HG03060 (cell line): ENCODE measurements at regions not wholly inside any gene's neighbourhood (a gene's known extent, or its start where the extent isn't known, plus 50 kb on each side); places are given as distances from the start of the nearest gene placed in this dataset.

Experiments used
- ATAC-seq: cut with Tn5 transposase; IDR thresholded peaks from one replicate; pipeline ENCODE4 v1.9.1; 2021; ENCODE audit warnings: low read depth, moderate number of reproducible peaks; ENCODE audit not compliant: unreplicated experiment

GRCh38 chr12:18207266-18207665 lies 54.1 kb upstream of the PIK3C2G start:
- no peak for ATAC-seq

GRCh38 chr12:18206198-18206597 lies 55.1 kb upstream of the PIK3C2G start:
- no peak for ATAC-seq

- ATAC-seq, result no peak
Observed at GRCh38 chr12:18204053-18204452, 57.3 kb upstream of the PIK3C2G start.

GRCh38 chr12:18192119-18192518 lies 69.2 kb upstream of the PIK3C2G start:
- no peak for ATAC-seq

- no peak for ATAC-seq
Observed at GRCh38 chr12:18183141-18183540, 78.2 kb upstream of the PIK3C2G start.

GRCh38 chr12:18171571-18171970 lies 81.6 kb upstream of the RERGL start:
- ATAC-seq, result no peak

- ATAC-seq, result no peak
Observed at GRCh38 chr12:18168016-18168415, 78.0 kb upstream of the RERGL start.

- peak; percentile 30 for ATAC-seq
Observed at GRCh38 chr12:18165889-18166288, 75.9 kb upstream of the RERGL start.

- peak; percentile 98 for ATAC-seq
Observed at GRCh38 chr12:18165422-18165871, 75.5 kb upstream of the RERGL start.

GRCh38 chr12:18160901-18161300 lies 70.9 kb upstream of the RERGL start:
- ATAC-seq, result no peak

- no peak for ATAC-seq
Observed at GRCh38 chr12:18158774-18159557, 69.0 kb upstream of the RERGL start.

GRCh38 chr12:18153826-18154225 lies 63.8 kb upstream of the RERGL start:
- no peak for ATAC-seq

- ATAC-seq, result no peak
Observed at GRCh38 chr12:18151036-18151435, 61.0 kb upstream of the RERGL start.

GRCh38 chr12:18148961-18149360 lies 59.0 kb upstream of the RERGL start:
- no peak for ATAC-seq

GRCh38 chr12:18146363-18146762 lies 56.4 kb upstream of the RERGL start:
- ATAC-seq, result no peak

GRCh38 chr12:18145924-18146323 lies 55.9 kb upstream of the RERGL start:
- ATAC-seq, result no peak

- no peak for ATAC-seq
Observed at GRCh38 chr12:18141048-18141982, 51.3 kb upstream of the RERGL start.

GRCh38 chr12:18139989-18140596 lies 50.1 kb upstream of the RERGL start:
- ATAC-seq, result no peak
